Right atrium auricular region (tissue), 2 donors: ENCODE measurements at regions not wholly inside any gene's neighbourhood (a gene's known extent, or its start where the extent isn't known, plus 50 kb on each side); places are given as distances from the start of the nearest gene placed in this dataset.

Experiments used
- DNase-seq: peaks from one replicate; pipeline ENCODE4 v3.0.0-alpha.2; 2019; ENCODE audit warnings: low spot score
- H3K27ac ChIP-seq, 2 donors: fragments of 200-600 bp; sonication (generic); 1 replicate in 1 of 2; 2 replicates in 1 of 2; pipeline ENCODE4 v1.5.1; 2016 to 2019
- H3K27me3 ChIP-seq, 2 donors: fragments of 200-600 bp; sonication (generic); one replicate each; pipeline versions ENCODE4 v1.5.1 to v1.6.0; 2017 to 2019
- H3K36me3 ChIP-seq: fragments of 200-600 bp; sonication (generic); one replicate; pipeline ENCODE4 v1.5.1; 2016
- H3K4me1 ChIP-seq, 2 donors: fragments of 200-600 bp; sonication (generic); one replicate each; pipeline versions ENCODE4 v1.5.1 to v1.6.0; 2017 to 2019
- H3K4me3 ChIP-seq, 2 donors: fragments of 200-600 bp; sonication (generic); 1 replicate in 1 of 2; 2 replicates in 1 of 2; pipeline ENCODE4 v1.5.1; 2017 to 2019; ENCODE audit warnings: mild to moderate bottlenecking in 1 of 2, moderate library complexity in 1 of 2
- H3K9me3 ChIP-seq, 2 donors: fragments of 200-600 bp; sonication (generic); one replicate each; pipeline ENCODE4 v1.5.1; 2019
- TF ChIP-seq, protein P1 (sequence below), 2 donors: fragments of 200-600 bp; sonication (generic); IDR thresholded peaks; one replicate each; pipeline ENCODE4 v1.5.1; 2019; ENCODE audit warnings: antibody characterized with exemption in 2 of 2

DNA sequence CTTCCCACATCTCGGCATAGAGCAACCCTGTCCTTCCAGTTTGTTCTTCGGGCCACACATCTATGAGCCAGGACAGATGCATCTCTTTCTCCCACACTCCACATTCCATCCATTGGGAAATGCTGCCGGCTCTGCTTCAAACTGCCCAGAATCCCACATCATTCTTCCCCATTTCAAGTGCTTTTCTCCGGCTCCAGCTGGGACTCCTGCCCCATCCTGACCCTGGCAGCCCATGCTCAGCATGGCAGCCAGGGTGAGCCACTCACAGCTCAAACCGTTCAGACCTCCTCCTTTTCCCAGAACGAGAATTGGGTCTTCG, 132.8 kb upstream of the SDK2 start:
- no peak overlapping the region for H3K4me3 ChIP-seq
- TF ChIP-seq, protein P1, sequence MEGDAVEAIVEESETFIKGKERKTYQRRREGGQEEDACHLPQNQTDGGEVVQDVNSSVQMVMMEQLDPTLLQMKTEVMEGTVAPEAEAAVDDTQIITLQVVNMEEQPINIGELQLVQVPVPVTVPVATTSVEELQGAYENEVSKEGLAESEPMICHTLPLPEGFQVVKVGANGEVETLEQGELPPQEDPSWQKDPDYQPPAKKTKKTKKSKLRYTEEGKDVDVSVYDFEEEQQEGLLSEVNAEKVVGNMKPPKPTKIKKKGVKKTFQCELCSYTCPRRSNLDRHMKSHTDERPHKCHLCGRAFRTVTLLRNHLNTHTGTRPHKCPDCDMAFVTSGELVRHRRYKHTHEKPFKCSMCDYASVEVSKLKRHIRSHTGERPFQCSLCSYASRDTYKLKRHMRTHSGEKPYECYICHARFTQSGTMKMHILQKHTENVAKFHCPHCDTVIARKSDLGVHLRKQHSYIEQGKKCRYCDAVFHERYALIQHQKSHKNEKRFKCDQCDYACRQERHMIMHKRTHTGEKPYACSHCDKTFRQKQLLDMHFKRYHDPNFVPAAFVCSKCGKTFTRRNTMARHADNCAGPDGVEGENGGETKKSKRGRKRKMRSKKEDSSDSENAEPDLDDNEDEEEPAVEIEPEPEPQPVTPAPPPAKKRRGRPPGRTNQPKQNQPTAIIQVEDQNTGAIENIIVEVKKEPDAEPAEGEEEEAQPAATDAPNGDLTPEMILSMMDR (IDR thresholded peaks at IDR 0.05) = no peak
- H3K36me3 ChIP-seq = no peaks in the 10 kb centered on the region
- no peak for DNase-seq
- H3K27ac ChIP-seq = no peak overlapping the region
- H3K4me1 ChIP-seq = no peaks in the 10 kb centered on the region
- no peaks in the 10 kb centered on the region for H3K9me3 ChIP-seq
- H3K27me3 ChIP-seq = no peaks in the 10 kb centered on the region

DNA sequence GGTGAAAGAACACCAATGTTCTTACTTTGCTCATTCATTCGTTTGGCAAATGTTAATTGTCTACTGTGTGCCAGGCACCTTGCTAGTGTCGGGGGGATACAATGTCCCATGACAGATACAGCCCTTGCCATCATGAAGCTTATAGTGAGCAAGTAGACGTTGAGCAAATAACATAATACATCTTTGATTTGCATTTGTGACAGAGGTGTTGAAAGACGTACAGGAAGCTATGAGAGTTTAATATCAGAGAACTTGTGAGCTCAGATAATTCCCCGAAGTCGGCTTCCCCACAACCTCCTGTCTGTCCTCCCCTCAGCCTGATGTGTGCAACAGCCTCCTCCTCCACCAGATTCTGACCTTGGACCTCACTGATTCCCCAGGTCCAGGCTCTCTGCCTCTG, 138.0 kb upstream of the SDK2 start:
- TF ChIP-seq, protein P1 (IDR thresholded peaks at IDR 0.05) = no peak
- H3K27me3 ChIP-seq = peaks cover 0 to 5% of the 10 kb centered on the region in 2 donors
- H3K4me1 ChIP-seq = peaks cover 0 to 15% of the 10 kb centered on the region in 2 donors
- H3K27ac ChIP-seq = no peak overlapping the region
- no peaks in the 10 kb centered on the region for H3K9me3 ChIP-seq
- no peak overlapping the region for H3K4me3 ChIP-seq
- no peak for DNase-seq
- no peaks in the 10 kb centered on the region for H3K36me3 ChIP-seq

DNA sequence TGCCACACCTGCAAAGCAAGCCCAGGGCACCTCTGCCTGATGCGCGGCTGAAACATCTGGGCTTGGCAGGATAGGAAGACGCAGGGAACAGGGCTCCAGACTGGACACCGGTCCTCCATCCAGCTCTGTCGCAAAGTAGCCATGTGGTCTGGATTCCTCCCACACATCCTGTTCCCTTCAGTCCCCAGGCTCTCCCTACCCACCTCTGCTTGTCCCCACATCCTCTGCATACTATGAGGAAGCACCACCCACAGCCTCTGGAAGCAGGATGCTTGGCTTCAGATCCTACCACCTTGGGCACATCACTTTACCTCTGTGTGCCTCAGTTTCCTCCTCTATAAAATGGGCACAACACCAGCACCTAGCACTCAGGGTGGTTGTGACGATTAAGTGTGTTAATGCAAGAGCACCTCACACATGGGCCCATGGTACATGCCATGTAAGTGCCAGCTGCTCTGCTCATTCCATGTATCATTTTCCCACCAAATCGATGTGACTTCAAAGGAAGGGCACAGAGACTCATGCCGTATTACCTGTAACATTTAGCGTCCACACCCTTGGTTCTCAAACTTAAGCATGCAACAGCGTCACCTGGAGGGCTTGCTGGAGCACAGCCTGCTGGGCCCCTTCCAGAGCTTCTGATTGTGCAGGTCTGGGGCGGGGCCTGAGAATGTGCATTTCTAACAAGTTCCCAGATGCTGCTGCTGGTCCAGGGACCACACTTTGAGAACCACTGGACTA, 138.6 kb upstream of the SDK2 start:
- DNase-seq = no peak
- Histone ChIP-seq H3K4me1 (peaks cover 0 to 15% of the 10 kb centered on the region in 2 donors), H3K4me3 (no peak overlapping the region), H3K9me3 (no peaks in the 10 kb centered on the region), H3K27ac (no peak overlapping the region), H3K36me3 (no peaks in the 10 kb centered on the region), H3K27me3 (peaks cover 0 to 5% of the 10 kb centered on the region in 2 donors)
- TF ChIP-seq, protein P1 (IDR thresholded peaks at IDR 0.05) = no peak

DNA sequence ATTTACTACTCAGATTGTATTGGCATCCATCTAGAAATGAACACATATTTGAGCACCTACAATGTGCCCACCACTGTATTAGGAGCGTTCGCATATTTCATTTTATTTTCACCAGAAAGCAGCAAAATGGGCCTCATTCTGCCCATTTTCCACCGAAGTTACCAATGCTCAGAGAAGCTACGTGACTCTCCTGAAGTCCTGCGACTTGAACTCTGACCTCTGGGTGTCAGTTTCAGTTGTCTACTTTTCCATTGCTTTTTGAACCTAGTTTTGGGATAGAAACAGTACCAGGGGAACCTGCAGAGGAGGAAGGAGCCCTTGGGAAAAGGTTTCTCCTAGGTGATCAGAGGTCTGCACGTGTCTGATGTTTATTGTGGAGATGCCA, 139.1 kb upstream of the SDK2 start:
- H3K27ac ChIP-seq = no peak overlapping the region
- no peak for DNase-seq
- TF ChIP-seq, protein P1 (IDR thresholded peaks at IDR 0.05) = no peak
- no peak overlapping the region for H3K4me3 ChIP-seq
- H3K9me3 ChIP-seq = no peaks in the 10 kb centered on the region
- peaks cover 0 to 5% of the 10 kb centered on the region in 2 donors for H3K27me3 ChIP-seq
- peaks cover 0 to 15% of the 10 kb centered on the region in 2 donors for H3K4me1 ChIP-seq
- no peaks in the 10 kb centered on the region for H3K36me3 ChIP-seq

DNA sequence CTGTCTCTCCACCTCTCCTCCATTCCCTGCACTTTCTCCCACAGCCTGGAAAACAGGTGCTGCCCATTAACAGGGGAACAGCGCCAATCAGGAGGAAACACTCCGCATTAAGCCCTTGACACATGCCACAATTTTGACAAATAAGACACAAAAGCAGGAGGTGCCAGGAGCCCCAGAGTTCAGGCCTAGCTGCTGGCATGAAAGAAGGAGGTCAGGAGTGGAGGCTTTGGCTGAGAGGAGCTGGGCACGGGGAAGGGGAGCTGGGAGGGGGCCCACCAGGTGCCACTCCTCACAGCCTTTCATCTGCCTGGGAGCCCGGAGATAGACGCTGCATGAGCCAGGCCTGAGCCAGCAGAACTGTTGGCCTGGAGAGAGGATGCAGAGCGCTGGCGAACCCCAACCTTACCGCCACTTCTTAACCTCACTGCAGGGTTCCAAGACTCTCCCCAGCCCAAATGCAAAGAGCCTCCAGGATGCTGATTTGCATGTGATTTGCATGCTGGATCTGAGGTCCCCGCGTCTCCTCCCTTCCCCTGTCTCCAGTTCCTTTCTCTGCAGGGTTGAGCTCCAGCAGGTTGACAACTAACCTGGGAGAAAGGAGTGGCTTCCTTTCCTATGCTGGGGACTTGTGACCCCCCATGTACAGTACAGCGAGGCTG, 139.8 kb upstream of the SDK2 start:
- TF ChIP-seq, protein P1 (IDR thresholded peaks at IDR 0.05) = no peak
- H3K36me3 ChIP-seq = no peaks in the 10 kb centered on the region
- H3K9me3 ChIP-seq = no peaks in the 10 kb centered on the region
- no peak for DNase-seq
- H3K4me3 ChIP-seq = no peak overlapping the region
- H3K27me3 ChIP-seq = peaks cover 0 to 5% of the 10 kb centered on the region in 2 donors
- H3K27ac ChIP-seq = no peak overlapping the region
- H3K4me1 ChIP-seq = peaks cover 0 to 15% of the 10 kb centered on the region in 2 donors
